HUES48 (cell line): ENCODE measurements at regions not wholly inside any gene's neighbourhood (a gene's known extent, or its start where the extent isn't known, plus 50 kb on each side); places are given as distances from the start of the nearest gene placed in this dataset.
"Not testable (repeated sequence)": the region's sequence is repeated elsewhere in the genome, so short reads cannot be mapped to it uniquely, and the experiment has no call there.

ENCODE experiments used
- H3K27ac ChIP-seq: one replicate; pipeline ENCODE4 v1.7.0; 2013; ENCODE audit warnings: low read depth, low read length, inconsistent platforms
- H3K27me3 ChIP-seq: 2 replicates; pipeline ENCODE4 v1.6.1; 2013; ENCODE audit warnings: mild to moderate bottlenecking, low read length; ENCODE audit not compliant: control insufficient read depth, insufficient read depth
- H3K36me3 ChIP-seq: 2 replicates; pipeline ENCODE4 v1.6.1; 2013; ENCODE audit warnings: low read length; ENCODE audit not compliant: control insufficient read depth, insufficient read depth
- H3K4me1 ChIP-seq: 2 replicates; pipeline ENCODE4 v1.6.1; 2013; ENCODE audit warnings: mild to moderate bottlenecking, low read length; ENCODE audit not compliant: control insufficient read depth, insufficient read depth
- H3K4me3 ChIP-seq: 2 replicates; pipeline ENCODE4 v1.5.1; 2013; ENCODE audit warnings: mild to moderate bottlenecking, low read depth, low read length
- H3K9ac ChIP-seq: 2 replicates; pipeline ENCODE4 v1.6.1; 2013; ENCODE audit warnings: mild to moderate bottlenecking, low read depth, low read length, moderate library complexity
- H3K9me3 ChIP-seq: 2 replicates; pipeline ENCODE4 v1.6.1; 2013; ENCODE audit warnings: low read length; ENCODE audit not compliant: control insufficient read depth, insufficient read depth

- Histone ChIP-seq H3K9ac (no peak overlapping the region), H3K27ac (no peak overlapping the region), H3K36me3 (no peaks in the 10 kb centered on the region), H3K27me3 (no peaks in the 10 kb centered on the region), H3K4me1 (no peaks in the 10 kb centered on the region), H3K4me3 (no peak overlapping the region), H3K9me3 (no peaks in the 10 kb centered on the region)
Measured at GRCh38 chr6:78222226-78222625, 569.4 kb downstream of the MEI4 start.

- no peak overlapping the region for H3K9ac ChIP-seq
- H3K36me3 ChIP-seq: no peaks in the 10 kb centered on the region
- H3K27ac ChIP-seq: no peak overlapping the region
- no peaks in the 10 kb centered on the region for H3K27me3 ChIP-seq
- H3K4me1 ChIP-seq: no peaks in the 10 kb centered on the region
- H3K9me3 ChIP-seq: no peaks in the 10 kb centered on the region
- H3K4me3 ChIP-seq: no peak overlapping the region
Measured at GRCh38 chr6:78231002-78231401, 578.2 kb downstream of the MEI4 start.

- H3K36me3 ChIP-seq: no peaks in the 10 kb centered on the region
- H3K27me3 ChIP-seq: no peaks in the 10 kb centered on the region
- H3K9ac ChIP-seq: no peak overlapping the region
- H3K27ac ChIP-seq: no peak overlapping the region
- H3K4me3 ChIP-seq: no peak overlapping the region
- H3K4me1 ChIP-seq: no peaks in the 10 kb centered on the region
- H3K9me3 ChIP-seq: no peaks in the 10 kb centered on the region
Measured at GRCh38 chr6:78243519-78243918, 590.7 kb downstream of the MEI4 start.

GRCh38 chr6:78251931-78252330, 599.1 kb downstream of the MEI4 start:
- Histone ChIP-seq H3K27ac (no peak overlapping the region), H3K9me3 (no peaks in the 10 kb centered on the region), H3K27me3 (no peaks in the 10 kb centered on the region), H3K36me3 (no peaks in the 10 kb centered on the region), H3K9ac (no peak overlapping the region), H3K4me1 (no peaks in the 10 kb centered on the region), H3K4me3 (no peak overlapping the region)

DNA sequence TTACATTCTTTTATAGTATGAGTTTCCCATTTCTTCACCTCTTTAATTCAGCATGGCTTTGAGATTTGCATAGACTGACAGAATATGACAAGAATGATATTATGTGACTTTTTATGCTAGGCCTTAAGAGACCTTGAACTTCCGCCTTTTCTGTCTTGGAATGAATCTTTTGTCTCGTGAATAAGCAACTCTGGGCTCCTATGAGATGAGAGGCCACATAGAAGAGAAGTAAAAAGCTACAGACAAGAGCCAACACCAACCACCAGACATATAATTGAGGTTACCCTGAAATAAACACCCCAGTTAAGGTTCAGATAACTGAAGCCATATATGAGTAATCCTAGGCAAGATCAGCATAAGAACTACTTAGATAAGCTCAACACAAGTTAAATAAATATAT, 600.8 kb downstream of the MEI4 start:
- Histone ChIP-seq H3K4me1 (no peaks in the 10 kb centered on the region), H3K4me3 (no peak overlapping the region), H3K36me3 (no peaks in the 10 kb centered on the region), H3K27ac (no peak overlapping the region), H3K9me3 (no peaks in the 10 kb centered on the region), H3K27me3 (no peaks in the 10 kb centered on the region), H3K9ac (no peak overlapping the region)

GRCh38 chr6:78259935-78260334, 607.1 kb downstream of the MEI4 start:
- Histone ChIP-seq H3K9me3 (0 out of 2 replicates have a peak, but pooled peaks cover 3% of the 10 kb centered on the region), H3K4me1 (no peaks in the 10 kb centered on the region), H3K36me3 (no peaks in the 10 kb centered on the region), H3K27me3 (no peaks in the 10 kb centered on the region), H3K9ac (no peak overlapping the region), H3K27ac (no peak overlapping the region), H3K4me3 (no peak overlapping the region)

- not testable (repeated sequence) for H3K27ac ChIP-seq, H3K9me3 ChIP-seq, H3K36me3 ChIP-seq, H3K27me3 ChIP-seq, H3K9ac ChIP-seq, H3K4me3 ChIP-seq, H3K4me1 ChIP-seq
Measured at GRCh38 chr6:78260427-78260826, 606.9 kb upstream of the IRAK1BP1 start.

DNA sequence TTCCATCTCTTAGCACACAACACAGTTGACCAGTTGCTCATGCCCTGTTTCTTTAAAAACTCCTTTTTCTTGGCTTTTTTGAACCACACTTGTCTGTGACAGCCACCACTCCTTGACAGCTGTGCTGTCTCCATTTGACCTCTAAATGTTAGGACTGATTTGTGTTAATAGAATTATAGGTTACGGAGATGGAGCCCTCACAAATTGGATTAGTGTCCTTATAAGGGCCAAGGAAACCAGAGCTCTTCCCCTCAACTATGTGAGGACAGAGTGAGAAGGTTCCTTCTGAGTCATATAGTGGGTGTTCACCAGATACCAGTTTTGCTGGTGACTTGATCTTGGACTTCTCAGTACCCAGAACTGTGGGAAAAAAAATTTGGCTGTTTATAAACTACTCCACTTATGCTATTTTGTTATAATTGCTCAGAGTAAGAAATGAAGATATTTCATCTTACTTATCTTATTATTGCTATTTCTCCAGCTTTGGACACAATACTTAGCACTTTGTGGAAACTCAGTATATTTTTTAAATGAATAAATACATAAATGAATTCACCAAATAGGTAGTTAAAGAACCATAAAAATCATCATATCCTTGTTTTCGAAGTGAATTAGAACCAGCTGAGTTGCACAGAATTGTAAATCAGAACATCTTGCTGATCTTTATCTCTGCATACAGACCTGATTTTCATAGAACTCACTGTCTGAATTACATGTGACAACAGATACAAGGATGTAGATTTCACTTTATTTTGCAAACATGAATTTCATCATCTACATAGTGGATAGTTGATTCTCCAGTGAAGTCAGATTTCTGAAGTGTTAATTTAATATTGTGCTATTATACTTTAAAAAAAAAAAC, 598.5 kb upstream of the IRAK1BP1 start:
- Histone ChIP-seq H3K9me3 (no peaks in the 10 kb centered on the region), H3K27me3 (no peaks in the 10 kb centered on the region), H3K9ac (no peak overlapping the region), H3K4me3 (no peak overlapping the region), H3K36me3 (no peaks in the 10 kb centered on the region), H3K4me1 (no peaks in the 10 kb centered on the region), H3K27ac (no peak overlapping the region)

- Histone ChIP-seq H3K27me3 (no peaks in the 10 kb centered on the region), H3K27ac (no peak overlapping the region), H3K9me3 (no peaks in the 10 kb centered on the region), H3K9ac (no peak overlapping the region), H3K4me1 (no peaks in the 10 kb centered on the region), H3K4me3 (no peak overlapping the region), H3K36me3 (no peaks in the 10 kb centered on the region)
Measured at GRCh38 chr6:78300885-78301284, 566.5 kb upstream of the IRAK1BP1 start.

- no peaks in the 10 kb centered on the region for H3K4me1 ChIP-seq
- H3K27me3 ChIP-seq: no peaks in the 10 kb centered on the region
- no peak overlapping the region for H3K27ac ChIP-seq
- no peak overlapping the region for H3K9ac ChIP-seq
- H3K4me3 ChIP-seq: no peak overlapping the region
- H3K36me3 ChIP-seq: no peaks in the 10 kb centered on the region
- H3K9me3 ChIP-seq: no peaks in the 10 kb centered on the region
Measured at GRCh38 chr6:78302411-78302810, 564.9 kb upstream of the IRAK1BP1 start.

DNA sequence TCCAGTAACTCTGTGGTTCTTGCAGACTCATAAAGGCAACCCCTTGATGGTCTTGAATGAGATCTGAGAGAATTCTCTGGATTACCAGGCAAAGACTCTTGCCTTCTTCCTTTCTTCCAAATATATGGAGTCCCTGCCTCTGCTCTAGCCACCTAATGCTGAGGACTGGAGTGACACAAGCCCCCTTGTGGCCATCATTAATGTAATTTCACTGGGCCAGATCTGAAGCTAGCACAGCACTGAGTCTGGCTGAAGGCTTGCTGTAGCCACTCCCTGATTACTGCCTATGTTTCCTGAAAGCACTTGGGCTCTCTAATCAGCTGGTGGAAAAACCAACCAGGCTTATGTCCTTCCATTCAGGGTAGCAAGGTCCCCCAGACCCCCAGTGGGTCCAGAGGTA, 559.3 kb upstream of the IRAK1BP1 start:
- H3K4me3 ChIP-seq: no peak overlapping the region

More for the DNA sequence above, 559.3 kb upstream of the IRAK1BP1 start:
- no peaks in the 10 kb centered on the region for H3K27me3 ChIP-seq
- H3K9ac ChIP-seq: no peak overlapping the region
- no peaks in the 10 kb centered on the region for H3K36me3 ChIP-seq
- H3K9me3 ChIP-seq: no peaks in the 10 kb centered on the region
- no peak overlapping the region for H3K27ac ChIP-seq
- H3K4me1 ChIP-seq: no peaks in the 10 kb centered on the region
